Loucy (cell line): ENCODE measurements at regions not wholly inside any gene's neighbourhood (a gene's known extent, or its start where the extent isn't known, plus 50 kb on each side); places are given as distances from the start of the nearest gene placed in this dataset.
A peak's percentile ranks its signal among the peaks of the same experiment; 100 is the strongest.

Experiments used
- H2AFZ ChIP-seq: fragments of 200-600 bp; sonication (generic); 2 replicates; pipeline ENCODE4 v1.6.0; 2016; ENCODE audit warnings: antibody characterized with exemption, mild to moderate bottlenecking, low read length, moderate library complexity
- H3F3A ChIP-seq: fragments of 200-600 bp; 2 replicates; pipeline ENCODE4 v1.6.0; 2016; ENCODE audit warnings: antibody characterized with exemption, low read depth, mild to moderate bottlenecking
- H3K27me3 ChIP-seq: fragments of 200-600 bp; sonication (generic); 2 replicates; pipeline ENCODE4 v1.6.1; 2014; ENCODE audit warnings: low read length, mild to moderate bottlenecking; ENCODE audit not compliant: insufficient read depth, poor library complexity, severe bottlenecking
- H3K36me3 ChIP-seq: fragments of 200-600 bp; sonication (generic); 2 replicates; pipeline ENCODE4 v1.6.1; 2016; ENCODE audit warnings: low read length; ENCODE audit not compliant: insufficient read depth
- H3K4me1 ChIP-seq: fragments of 200-600 bp; sonication (generic); 2 replicates; pipeline ENCODE4 v1.5.1; 2014; ENCODE audit warnings: low read length, mild to moderate bottlenecking; ENCODE audit not compliant: insufficient read depth, poor library complexity, severe bottlenecking
- H3K4me2 ChIP-seq: fragments of 200-600 bp; sonication (generic); 2 replicates; pipeline ENCODE4 v1.6.0; 2014; ENCODE audit warnings: antibody characterized with exemption, low read length, low read depth, mild to moderate bottlenecking; ENCODE audit not compliant: poor library complexity, severe bottlenecking
- H3K4me3 ChIP-seq: fragments of 200-600 bp; sonication (generic); 2 replicates; pipeline ENCODE4 v1.5.1; 2014; ENCODE audit warnings: low read length, mild to moderate bottlenecking, mixed read lengths; ENCODE audit not compliant: poor library complexity, severe bottlenecking
- H3K79me2 ChIP-seq: fragments of 200-600 bp; sonication (generic); 2 replicates; pipeline ENCODE4 v1.6.1; 2014; ENCODE audit warnings: low read length; ENCODE audit not compliant: insufficient read depth
- H3K9ac ChIP-seq: fragments of 200-600 bp; sonication (generic); 2 replicates; pipeline ENCODE4 v1.6.0; 2014; ENCODE audit warnings: mild to moderate bottlenecking, low read depth, low read length, moderate library complexity; ENCODE audit not compliant: poor library complexity, severe bottlenecking
- H3K9me2 ChIP-seq: fragments of 200-600 bp; sonication (generic); replicated peaks from 2 replicates; pipeline ENCODE4 v1.6.1; 2016; ENCODE audit warnings: low read depth, low read length, mixed read lengths
- H3K9me3 ChIP-seq: fragments of 200-600 bp; sonication (generic); 2 replicates; pipeline ENCODE4 v1.6.1; 2014; ENCODE audit warnings: mild to moderate bottlenecking, antibody characterized with exemption, low read length, low read depth; ENCODE audit not compliant: insufficient read depth
- H4K20me1 ChIP-seq: fragments of 200-600 bp; sonication (generic); 2 replicates; pipeline ENCODE4 v1.6.0; 2014; ENCODE audit warnings: antibody characterized with exemption, low read length, mild to moderate bottlenecking; ENCODE audit not compliant: insufficient read depth, poor library complexity, severe bottlenecking
- CTCF ChIP-seq: fragments of 200-600 bp; sonication (generic); conservative IDR thresholded peaks from 2 replicates; pipeline ENCODE4 v1.5.1; 2014; ENCODE audit warnings: mild to moderate bottlenecking, antibody characterized with exemption, low read length
- EZH2phosphoT487 ChIP-seq: fragments of 200-600 bp; IDR thresholded peaks from 2 replicates; pipeline ENCODE4 v1.6.1; 2018; ENCODE audit warnings: antibody characterized with exemption, mild to moderate bottlenecking, moderate library complexity, borderline replicate concordance

- H3K4me3 ChIP-seq: no peak overlapping the region
- H3K9me3 ChIP-seq: no peaks in the 10 kb centered on the region
- H2AFZ ChIP-seq: no peak overlapping the region
- no peaks in the 10 kb centered on the region for H3K27me3 ChIP-seq
- H3K79me2 ChIP-seq: no peaks in the 10 kb centered on the region
- no peak overlapping the region for H3K4me2 ChIP-seq
- no peak for TF ChIP-seq EZH2phosphoT487
- TF ChIP-seq CTCF: no peak
- no peaks in the 10 kb centered on the region for H4K20me1 ChIP-seq
- H3K9ac ChIP-seq: no peak overlapping the region
- H3F3A ChIP-seq: no peaks in the 10 kb centered on the region
- H3K4me1 ChIP-seq: peaks cover 12% of the 10 kb centered on the region
- H3K9me2 ChIP-seq: no peaks in the 10 kb centered on the region
- H3K36me3 ChIP-seq: no peaks in the 10 kb centered on the region
Observed at GRCh38 chr7:131103997-131104396, 223.7 kb upstream of the MKLN1 start.

GRCh38 chr7:131104596-131105293 is 222.9 kb upstream of the MKLN1 start:
- Histone ChIP-seq H4K20me1 (no peaks in the 10 kb centered on the region), H3K9me3 (no peaks in the 10 kb centered on the region), H3K9ac (no peak overlapping the region), H2AFZ (no peak overlapping the region), H3K27me3 (no peaks in the 10 kb centered on the region), H3K4me3 (peak overlapping the region; percentile 70), H3K4me1 (peaks cover 19% of the 10 kb centered on the region), H3K79me2 (no peaks in the 10 kb centered on the region), H3F3A (no peaks in the 10 kb centered on the region), H3K9me2 (no peaks in the 10 kb centered on the region), H3K36me3 (no peaks in the 10 kb centered on the region), H3K4me2 (peak overlapping the region; percentile 65)
- TF ChIP-seq EZH2phosphoT487 (no peak), CTCF (no peak)

GRCh38 chr7:131105294-131105798 is 222.3 kb upstream of the MKLN1 start:
- H2AFZ ChIP-seq: peak overlapping the region; percentile 30; the same call in 1 of the 2 replicates

More at GRCh38 chr7:131105294-131105798, 222.3 kb upstream of the MKLN1 start:
- no peak for TF ChIP-seq CTCF
- TF ChIP-seq EZH2phosphoT487: no peak
- H3K4me2 ChIP-seq: peak overlapping the region; percentile 65
- H3K27me3 ChIP-seq: no peaks in the 10 kb centered on the region
- H3K4me3 ChIP-seq: peak overlapping the region; percentile 70
- no peaks in the 10 kb centered on the region for H3K9me3 ChIP-seq
- H3K79me2 ChIP-seq: no peaks in the 10 kb centered on the region
- no peaks in the 10 kb centered on the region for H3K9me2 ChIP-seq
- peaks cover 23% of the 10 kb centered on the region for H3K4me1 ChIP-seq
- no peaks in the 10 kb centered on the region for H3K36me3 ChIP-seq
- H3K9ac ChIP-seq: peak overlapping the region; percentile 38
- no peaks in the 10 kb centered on the region for H4K20me1 ChIP-seq
- H3F3A ChIP-seq: no peaks in the 10 kb centered on the region
